ENCODE measurements at regions not wholly inside any gene's neighbourhood (a gene's known extent, or its start where the extent isn't known, plus 50 kb on each side); places are given as distances from the start of the nearest gene placed in this dataset.

- no peak for DNase-seq (ENCODE audit: low spot score)
These were observed 419.9 kb downstream of the PCDH17 start for GRCh38 chr13:58051396-58051795.

GRCh38 chr13:58051807-58052375, 420.3 kb downstream of the PCDH17 start:
- DNase-seq (ENCODE audit: low spot score), result no peak

GRCh38 chr13:58056426-58056825, 424.9 kb downstream of the PCDH17 start:
- DNase-seq (ENCODE audit: low spot score), result no peak

GRCh38 chr13:58059624-58060023, 428.1 kb downstream of the PCDH17 start:
- DNase-seq (ENCODE audit: low spot score), result no peak

- DNase-seq (ENCODE audit: low spot score), result no peak
These were observed 449.3 kb downstream of the PCDH17 start for GRCh38 chr13:58080806-58081205.

- no peak for DNase-seq (ENCODE audit: low spot score)
These were observed 449.8 kb downstream of the PCDH17 start for GRCh38 chr13:58081301-58081820.

GRCh38 chr13:58083064-58083463, 451.5 kb downstream of the PCDH17 start:
- DNase-seq (ENCODE audit: low spot score), result no peak

- DNase-seq (ENCODE audit: low spot score), result no peak
These were observed 453.7 kb downstream of the PCDH17 start for GRCh38 chr13:58085274-58085673.

- DNase-seq (ENCODE audit: low spot score), result no peak
These were observed 454.3 kb downstream of the PCDH17 start for GRCh38 chr13:58085819-58086218.

GRCh38 chr13:58087566-58087965, 456.0 kb downstream of the PCDH17 start:
- no peak for DNase-seq (ENCODE audit: low spot score)

GRCh38 chr13:58093394-58093793, 461.9 kb downstream of the PCDH17 start:
- DNase-seq (ENCODE audit: low spot score), result no peak

GRCh38 chr13:58097831-58098230, 466.3 kb downstream of the PCDH17 start:
- DNase-seq (ENCODE audit: low spot score), result no peak

- no peak for DNase-seq (ENCODE audit: low spot score)
These were observed 487.8 kb downstream of the PCDH17 start for GRCh38 chr13:58119351-58119750.

- no peak for DNase-seq (ENCODE audit: low spot score)
These were observed 488.3 kb downstream of the PCDH17 start for GRCh38 chr13:58119804-58120203.

- no peak for DNase-seq (ENCODE audit: low spot score)
These were observed 495.0 kb downstream of the PCDH17 start for GRCh38 chr13:58126496-58126895.

GRCh38 chr13:58134012-58134411, 502.5 kb downstream of the PCDH17 start:
- DNase-seq (ENCODE audit: low spot score), result no peak

- DNase-seq (ENCODE audit: low spot score), result no peak
These were observed 503.0 kb downstream of the PCDH17 start for GRCh38 chr13:58134525-58134924.

GRCh38 chr13:58142952-58143351, 511.4 kb downstream of the PCDH17 start:
- DNase-seq (ENCODE audit: low spot score), result no peak

GRCh38 chr13:58144616-58145015, 513.1 kb downstream of the PCDH17 start:
- DNase-seq (ENCODE audit: low spot score), result no peak

GRCh38 chr13:58151452-58151851, 519.9 kb downstream of the PCDH17 start:
- DNase-seq (ENCODE audit: low spot score), result no peak

GRCh38 chr13:58160980-58161379, 529.4 kb downstream of the PCDH17 start:
- DNase-seq (ENCODE audit: low spot score), result no peak

- no peak for DNase-seq (ENCODE audit: low spot score)
These were observed 534.1 kb downstream of the PCDH17 start for GRCh38 chr13:58165617-58166016.

- no peak for DNase-seq (ENCODE audit: low spot score)
These were observed 549.6 kb downstream of the PCDH17 start for GRCh38 chr13:58181111-58181510.

GRCh38 chr13:58187881-58188280, 556.3 kb downstream of the PCDH17 start:
- no peak for DNase-seq (ENCODE audit: low spot score)
